A172 (cell line): ENCODE measurements at regions not wholly inside any gene's neighbourhood (a gene's known extent, or its start where the extent isn't known, plus 50 kb on each side); places are given as distances from the start of the nearest gene placed in this dataset.
A peak's percentile ranks its signal among the peaks of the same experiment; 100 is the strongest.
"Not testable (repeated sequence)": the region's sequence is repeated elsewhere in the genome, so short reads cannot be mapped to it uniquely, and the experiment has no call there.

Experiments
- DNase-seq: peaks from one replicate; pipeline ENCODE4 v3.0.0-alpha.2; 2015; ENCODE audit warnings: low spot score

GRCh38 chr5:120088412-120088811, 375.7 kb upstream of the PRR16 start:
- no peak for DNase-seq

- DNase-seq, result no peak
Measured at GRCh38 chr5:120088836-120089235, 375.3 kb upstream of the PRR16 start.

GRCh38 chr5:120091376-120091948, 372.6 kb upstream of the PRR16 start:
- DNase-seq, result no peak

GRCh38 chr5:120092649-120093048, 371.5 kb upstream of the PRR16 start:
- no peak for DNase-seq

- DNase-seq, result no peak
Measured at GRCh38 chr5:120093178-120093577, 370.9 kb upstream of the PRR16 start.

- peak; percentile 25 for DNase-seq
Measured at GRCh38 chr5:120096413-120096812, 367.7 kb upstream of the PRR16 start.

- no peak for DNase-seq
Measured at GRCh38 chr5:120098426-120098825, 365.7 kb upstream of the PRR16 start.

- no peak for DNase-seq
Measured at GRCh38 chr5:120098902-120099535, 365.1 kb upstream of the PRR16 start.

- DNase-seq, result no peak
Measured at GRCh38 chr5:120101771-120102170, 362.3 kb upstream of the PRR16 start.

- DNase-seq, result no peak
Measured at GRCh38 chr5:120103495-120103894, 360.6 kb upstream of the PRR16 start.

GRCh38 chr5:120106912-120107525, 357.1 kb upstream of the PRR16 start:
- no peak for DNase-seq

GRCh38 chr5:120108586-120109248, 355.4 kb upstream of the PRR16 start:
- no peak for DNase-seq

GRCh38 chr5:120122703-120123102, 341.4 kb upstream of the PRR16 start:
- no peak for DNase-seq

GRCh38 chr5:120124031-120124430, 340.1 kb upstream of the PRR16 start:
- no peak for DNase-seq

GRCh38 chr5:120124961-120125360, 339.1 kb upstream of the PRR16 start:
- DNase-seq, result no peak

- not testable (repeated sequence) for DNase-seq
Measured at GRCh38 chr5:120132347-120132746, 331.8 kb upstream of the PRR16 start.

- DNase-seq, result no peak
Measured at GRCh38 chr5:120134944-120135343, 329.2 kb upstream of the PRR16 start.

GRCh38 chr5:120137582-120137981, 326.5 kb upstream of the PRR16 start:
- DNase-seq, result no peak

GRCh38 chr5:120139039-120139438, 325.1 kb upstream of the PRR16 start:
- peak; percentile 79 for DNase-seq

GRCh38 chr5:120140501-120140900, 323.6 kb upstream of the PRR16 start:
- no peak for DNase-seq

- no peak for DNase-seq
Measured at GRCh38 chr5:120141076-120141475, 323.0 kb upstream of the PRR16 start.

GRCh38 chr5:120146787-120147186, 317.3 kb upstream of the PRR16 start:
- no peak for DNase-seq

- not testable (repeated sequence) for DNase-seq
Measured at GRCh38 chr5:120147911-120148310, 316.2 kb upstream of the PRR16 start.
